ENCODE measurements at regions not wholly inside any gene's neighbourhood (a gene's known extent, or its start where the extent isn't known, plus 50 kb on each side); places are given as distances from the start of the nearest gene placed in this dataset.

- Histone ChIP-seq H3K4ac (replicated peaks; ENCODE audit: insufficient read length, low read depth, low read length) (no peak overlapping the region), H2BK20ac (ENCODE audit: low read length) (no peak overlapping the region), H4K8ac (ENCODE audit: extremely low read depth, insufficient read depth, low read length) (no peak overlapping the region), H3K4me2 (ENCODE audit: insufficient read depth in 1 of 2, low read depth in 2 of 2, low read length in 2 of 2) (no peak overlapping the region), H3K36me3 (ENCODE audit: control insufficient read depth in 2 of 4, insufficient read depth in 4 of 4, low read length in 3 of 4) (no peaks in the 10 kb centered on the region), H3K56ac (replicated peaks; ENCODE audit: insufficient read length, low read depth, low read length) (no peak overlapping the region), H4K91ac (replicated peaks; ENCODE audit: insufficient read length, low read length) (no peak overlapping the region), H3K18ac (ENCODE audit: extremely low read depth, low read length) (no peak overlapping the region), H3K27ac (ENCODE audit: low read depth, low read length) (no peak overlapping the region), H3K23ac (ENCODE audit: insufficient read length) (no peak overlapping the region), H4K20me1 (replicated peaks in 1 of 2; ENCODE audit: control insufficient read depth in 1 of 2, insufficient read depth in 2 of 2, low read length in 2 of 2) (no peaks in the 10 kb centered on the region), H2BK12ac (ENCODE audit: low read depth, low read length) (no peak overlapping the region), H3K79me2 (ENCODE audit: control insufficient read depth in 1 of 2, insufficient read depth in 2 of 2, low read length in 2 of 2) (no peaks in the 10 kb centered on the region), H3K4me3 (ENCODE audit: extremely low read depth in 1 of 4, insufficient read depth in 2 of 4, low read depth in 3 of 4, low read length in 4 of 4) (no peak overlapping the region), H2AFZ (ENCODE audit: low read length) (no peak overlapping the region), H3K79me1 (ENCODE audit: low read depth, low read length) (no peaks in the 10 kb centered on the region), H2BK120ac (replicated peaks; ENCODE audit: low read depth, low read length) (no peak overlapping the region), H4K5ac (ENCODE audit: insufficient read length, low read depth, low read length) (no peak overlapping the region), H3K9me3 (ENCODE audit: insufficient read depth in 2 of 2, low read depth in 1 of 2, low read length in 1 of 2) (no peaks in the 10 kb centered on the region), H2BK15ac (ENCODE audit: low read length) (no peak overlapping the region), H3K23me2 (ENCODE audit: low read depth, low read length) (no peaks in the 10 kb centered on the region), H3K9ac (replicated peaks in 1 of 4; ENCODE audit: extremely low read depth in 1 of 4, low read depth in 3 of 4, low read length in 3 of 4) (no peak overlapping the region), H2BK5ac (ENCODE audit: low read depth, low read length) (no peak overlapping the region), H3K4me1 (replicated peaks in 1 of 4; ENCODE audit: control insufficient read depth in 3 of 4, insufficient read depth in 4 of 4, low read length in 3 of 4) (0 out of 7 replicates have a peak, but pooled peaks cover 0 to 2% (median 0%) of the 10 kb centered on the region in 4 experiments), H2AK5ac (ENCODE audit: low read depth, low read length) (no peak overlapping the region), H3K14ac (ENCODE audit: insufficient read length) (no peak overlapping the region), H3K27me3 (replicated peaks in 1 of 4; ENCODE audit: control insufficient read depth in 3 of 4, extremely low read depth in 1 of 4, insufficient read depth in 3 of 4, low read length in 3 of 4) (no peaks in the 10 kb centered on the region)
- ChIA-PET CTCF (ENCODE audit: partially characterized antibody) (interaction anchor here (0.7 kb wide), 2 partner anchors 10 to 25 kb away, joined by 3 read pairs; no protein-coding TSS in a partner anchor), POLR2A (ENCODE audit: partially characterized antibody) (no interaction called here)
- WGBS, 2 experiments (ENCODE audit: extremely low coverage in 1 of 2, insufficient coverage in 1 of 2, insufficient read length in 1 of 2, insufficient replicate concordance in 2 of 2, low coverage in 1 of 2, low lambda C conversion rate in 2 of 2, missing lambda C conversion rate in 1 of 2) = 87% methylated on average over 8 of the region's 8 CpGs; no CpG with 5 or more reads in 1 of the 2 experiments
- DNase-seq (ENCODE audit: low read depth in 1 of 2, low spot score in 2 of 2) = no peak
- no peak for FAIRE-seq
- TF ChIP-seq SIRT6 (IDR thresholded peaks at IDR 0.05; ENCODE audit: low read length) (no peak), RXRA (IDR thresholded peaks at IDR 0.05; ENCODE audit: insufficient read depth, low read depth, low read length) (no peak), TCF12 (IDR thresholded peaks at IDR 0.05; ENCODE audit: low read depth, low read length) (no peak), EGR1 (IDR thresholded peaks at IDR 0.05; ENCODE audit: borderline replicate concordance, low read depth, low read length) (no peak), NRF1 (IDR thresholded peaks at IDR 0.05; ENCODE audit: low read depth, low read length) (no peak), E2F6 (IDR thresholded peaks at IDR 0.05) (no peak), CBX8 (IDR thresholded peaks at IDR 0.05; ENCODE audit: borderline replicate concordance, low read depth, low read length) (no peak), SAP30 (IDR thresholded peaks at IDR 0.05; ENCODE audit: insufficient read depth, insufficient replicate concordance, low read length) (no peak), JUND (IDR thresholded peaks at IDR 0.05; ENCODE audit: low read length) (no peak), BACH1 (IDR thresholded peaks at IDR 0.05; ENCODE audit: low read length) (no peak), GTF2F1 (IDR thresholded peaks at IDR 0.05; ENCODE audit: borderline replicate concordance, low read depth, low read length) (no peak), KDM4A (IDR thresholded peaks at IDR 0.05; ENCODE audit: low read depth, low read length, severe bottlenecking) (no peak), SP1 (IDR thresholded peaks at IDR 0.05; ENCODE audit: low read depth, low read length) (no peak)
Observed at GRCh38 chr13:48852911-48853727, 122.6 kb upstream of the FNDC3A start.
